Adrenal gland (tissue), 5 donors: ENCODE measurements at regions not wholly inside any gene's neighbourhood (a gene's known extent, or its start where the extent isn't known, plus 50 kb on each side); places are given as distances from the start of the nearest gene placed in this dataset.

Experiments used
- CTCF ChIP-seq, 6 experiments: fragments of 450-650 bp in 4 of 6; fragments of 200-600 bp in 2 of 6; sonication (generic) in 1 of 6; IDR thresholded peaks; 1 replicate in 5 of 6; 2 replicates in 1 of 6; pipeline versions ENCODE4 v1.5.1 to v1.8.0; 2016 to 2021; ENCODE audit warnings: antibody characterized with exemption in 6 of 6, mild to moderate bottlenecking in 2 of 6, moderate library complexity in 1 of 6
- POLR2A ChIP-seq, 2 donors: fragments of 450-650 bp; IDR thresholded peaks; one replicate each; pipeline ENCODE4 v1.6.1; 2017; ENCODE audit warnings: antibody characterized with exemption in 2 of 2, mild to moderate bottlenecking in 2 of 2, moderate library complexity in 1 of 2
- donor health status: DM: no; HTN: no; CAD: no.

DNA sequence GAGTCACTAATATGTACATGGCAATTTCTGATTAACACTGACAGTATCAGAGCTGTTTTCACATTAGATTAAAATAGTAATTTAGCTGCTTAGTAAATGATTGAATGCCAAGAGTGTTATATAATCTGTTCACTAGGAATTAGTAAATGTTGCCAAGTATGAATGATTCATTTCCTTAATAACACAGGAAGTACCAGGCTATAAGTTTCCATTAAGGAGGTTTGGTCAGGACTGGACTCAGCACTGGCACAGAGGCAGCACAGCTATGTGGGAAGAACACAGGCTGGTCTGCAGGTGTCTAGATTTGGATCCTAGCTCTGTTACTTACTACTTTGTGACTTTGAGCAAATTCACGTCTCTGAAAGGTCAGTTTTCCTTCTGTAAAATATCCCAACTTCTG, 97.2 kb downstream of the TDRD15 start:
- no peak for TF ChIP-seq POLR2A (IDR thresholded peaks at IDR 0.05)
- no peak for TF ChIP-seq CTCF (IDR thresholded peaks at IDR 0.05)
